ENCODE measurements at regions not wholly inside any gene's neighbourhood (a gene's known extent, or its start where the extent isn't known, plus 50 kb on each side); places are given as distances from the start of the nearest gene placed in this dataset.

- Mint-ChIP-seq H3K27ac (peak overlapping the region; percentile 97), H3K27me3 (no peaks in the 10 kb centered on the region), H3K4me1 (peaks cover 37% of the 10 kb centered on the region), H3K4me3 (peak overlapping the region; percentile 77), H3K36me3 (peaks cover 12% of the 10 kb centered on the region), H3K9me3 (peaks cover 10% of the 10 kb centered on the region)
- ATAC-seq (ENCODE audit: low read depth): no peak
- peak in 1 of 2 donors; percentile 37 for DNase-seq (ENCODE audit: low spot score in 2 of 2)
Measured at GRCh38 chr1:38475624-38476005, 384.0 kb downstream of the RRAGC start.

- Mint-ChIP-seq H3K27me3 (no peaks in the 10 kb centered on the region), H3K9me3 (peaks cover 10% of the 10 kb centered on the region)
- DNase-seq (ENCODE audit: low spot score in 2 of 2): peak; percentile 49 to 54
Measured at GRCh38 chr1:38474738-38475623, 384.6 kb downstream of the RRAGC start.

GRCh38 chr1:38466487-38466886, 393.1 kb downstream of the RRAGC start:
- H3K4me1 Mint-ChIP-seq: peaks cover 6% of the 10 kb centered on the region
- H3K9me3 Mint-ChIP-seq: no peaks in the 10 kb centered on the region
- peaks cover 11% of the 10 kb centered on the region for H3K36me3 Mint-ChIP-seq
- H3K4me3 Mint-ChIP-seq: no peak overlapping the region
- no peaks in the 10 kb centered on the region for H3K27me3 Mint-ChIP-seq
- DNase-seq (ENCODE audit: low spot score in 2 of 2) (no peak), ATAC-seq (ENCODE audit: low read depth) (no peak)
- no peak overlapping the region for H3K27ac Mint-ChIP-seq

More at GRCh38 chr1:38474738-38475623, 384.6 kb downstream of the RRAGC start:
- peak; percentile 85 for ATAC-seq (ENCODE audit: low read depth)
- peaks cover 12% of the 10 kb centered on the region for H3K36me3 Mint-ChIP-seq
- H3K4me3 Mint-ChIP-seq: peak overlapping the region; percentile 77
- peak overlapping the region; percentile 97 for H3K27ac Mint-ChIP-seq
- H3K4me1 Mint-ChIP-seq: peaks cover 37% of the 10 kb centered on the region

GRCh38 chr1:38465460-38465859, 394.1 kb downstream of the RRAGC start:
- no peak overlapping the region for H3K27ac Mint-ChIP-seq
- peaks cover 3% of the 10 kb centered on the region for H3K4me1 Mint-ChIP-seq
- DNase-seq (ENCODE audit: low spot score in 2 of 2): no peak
- no peak for ATAC-seq (ENCODE audit: low read depth)
- H3K4me3 Mint-ChIP-seq: no peak overlapping the region
- no peaks in the 10 kb centered on the region for H3K27me3 Mint-ChIP-seq
- no peaks in the 10 kb centered on the region for H3K9me3 Mint-ChIP-seq
- peaks cover 11% of the 10 kb centered on the region for H3K36me3 Mint-ChIP-seq

GRCh38 chr1:38464071-38464661, 395.4 kb downstream of the RRAGC start:
- Mint-ChIP-seq H3K36me3 (peaks cover 11% of the 10 kb centered on the region), H3K27ac (no peak overlapping the region), H3K4me3 (no peak overlapping the region), H3K9me3 (no peaks in the 10 kb centered on the region), H3K4me1 (peaks cover 3% of the 10 kb centered on the region), H3K27me3 (no peaks in the 10 kb centered on the region)
- DNase-seq (ENCODE audit: low spot score in 2 of 2) (no peak), ATAC-seq (ENCODE audit: low read depth) (no peak)

GRCh38 chr1:38463074-38463473, 396.5 kb downstream of the RRAGC start:
- DNase-seq (ENCODE audit: low spot score in 2 of 2) (no peak), ATAC-seq (ENCODE audit: low read depth) (no peak)
- H3K27ac Mint-ChIP-seq: no peak overlapping the region
- no peaks in the 10 kb centered on the region for H3K27me3 Mint-ChIP-seq
- H3K4me1 Mint-ChIP-seq: peaks cover 3% of the 10 kb centered on the region
- peaks cover 6% of the 10 kb centered on the region for H3K36me3 Mint-ChIP-seq
- no peak overlapping the region for H3K4me3 Mint-ChIP-seq
- no peaks in the 10 kb centered on the region for H3K9me3 Mint-ChIP-seq

- H3K27me3 Mint-ChIP-seq: no peaks in the 10 kb centered on the region
- H3K4me1 Mint-ChIP-seq: peaks cover 15% of the 10 kb centered on the region
- DNase-seq (ENCODE audit: low spot score in 2 of 2): no peak
- no peak for ATAC-seq (ENCODE audit: low read depth)
- no peaks in the 10 kb centered on the region for H3K36me3 Mint-ChIP-seq
- H3K27ac Mint-ChIP-seq: no peak overlapping the region
- peaks cover 3% of the 10 kb centered on the region for H3K9me3 Mint-ChIP-seq
- H3K4me3 Mint-ChIP-seq: no peak overlapping the region
Measured at GRCh38 chr1:38456531-38456876, 403.1 kb downstream of the RRAGC start.

- no peak for DNase-seq (ENCODE audit: low spot score in 2 of 2)
- no peaks in the 10 kb centered on the region for H3K36me3 Mint-ChIP-seq
- no peak for ATAC-seq (ENCODE audit: low read depth)
- no peak overlapping the region for H3K27ac Mint-ChIP-seq
- no peaks in the 10 kb centered on the region for H3K27me3 Mint-ChIP-seq
- peaks cover 15% of the 10 kb centered on the region for H3K4me1 Mint-ChIP-seq
- no peak overlapping the region for H3K4me3 Mint-ChIP-seq
- H3K9me3 Mint-ChIP-seq: peaks cover 3% of the 10 kb centered on the region
Measured at GRCh38 chr1:38455829-38456530, 403.6 kb downstream of the RRAGC start.

GRCh38 chr1:38454749-38455441, 404.7 kb downstream of the RRAGC start:
- DNase-seq (ENCODE audit: low spot score in 2 of 2): no peak

GRCh38 chr1:38454236-38454635, 405.3 kb downstream of the RRAGC start:
- H3K9me3 Mint-ChIP-seq: peaks cover 3% of the 10 kb centered on the region
- DNase-seq (ENCODE audit: low spot score in 2 of 2) (no peak), ATAC-seq (ENCODE audit: low read depth) (no peak)
- H3K4me3 Mint-ChIP-seq: no peak overlapping the region
- H3K36me3 Mint-ChIP-seq: no peaks in the 10 kb centered on the region
- H3K27ac Mint-ChIP-seq: no peak overlapping the region
- no peaks in the 10 kb centered on the region for H3K27me3 Mint-ChIP-seq
- peaks cover 15% of the 10 kb centered on the region for H3K4me1 Mint-ChIP-seq

More at GRCh38 chr1:38454749-38455441, 404.7 kb downstream of the RRAGC start:
- ATAC-seq (ENCODE audit: low read depth): no peak
- no peaks in the 10 kb centered on the region for H3K36me3 Mint-ChIP-seq
- no peaks in the 10 kb centered on the region for H3K27me3 Mint-ChIP-seq
- H3K4me1 Mint-ChIP-seq: peaks cover 15% of the 10 kb centered on the region
- H3K9me3 Mint-ChIP-seq: peaks cover 3% of the 10 kb centered on the region
- no peak overlapping the region for H3K27ac Mint-ChIP-seq
- no peak overlapping the region for H3K4me3 Mint-ChIP-seq

- H3K9me3 Mint-ChIP-seq: peaks cover 3% of the 10 kb centered on the region
- no peak for DNase-seq (ENCODE audit: low spot score in 2 of 2)
- H3K4me3 Mint-ChIP-seq: no peak overlapping the region
- H3K36me3 Mint-ChIP-seq: peaks cover 2% of the 10 kb centered on the region
- ATAC-seq (ENCODE audit: low read depth): no peak
- peaks cover 2% of the 10 kb centered on the region for H3K27me3 Mint-ChIP-seq
- peaks cover 17% of the 10 kb centered on the region for H3K4me1 Mint-ChIP-seq
- no peak overlapping the region for H3K27ac Mint-ChIP-seq
Measured at GRCh38 chr1:38452246-38452645, 405.7 kb upstream of the POU3F1 start.

- H3K27ac Mint-ChIP-seq: peak overlapping the region; percentile 16
- ATAC-seq (ENCODE audit: low read depth) (no peak), DNase-seq (ENCODE audit: low spot score in 2 of 2) (no peak)
- peaks cover 17% of the 10 kb centered on the region for H3K4me1 Mint-ChIP-seq
- H3K27me3 Mint-ChIP-seq: peaks cover 4% of the 10 kb centered on the region
- H3K36me3 Mint-ChIP-seq: peaks cover 4% of the 10 kb centered on the region
- H3K9me3 Mint-ChIP-seq: peaks cover 3% of the 10 kb centered on the region
- H3K4me3 Mint-ChIP-seq: no peak overlapping the region
Measured at GRCh38 chr1:38451541-38451993, 405.0 kb upstream of the POU3F1 start.

GRCh38 chr1:38448893-38449292, 402.3 kb upstream of the POU3F1 start:
- Mint-ChIP-seq H3K4me1 (peaks cover 10% of the 10 kb centered on the region), H3K36me3 (peaks cover 4% of the 10 kb centered on the region), H3K27ac (no peak overlapping the region), H3K4me3 (no peak overlapping the region), H3K9me3 (no peaks in the 10 kb centered on the region), H3K27me3 (peaks cover 6% of the 10 kb centered on the region)
- ATAC-seq (ENCODE audit: low read depth) (no peak), DNase-seq (ENCODE audit: low spot score in 2 of 2) (no peak)

- Mint-ChIP-seq H3K27me3 (peaks cover 6% of the 10 kb centered on the region), H3K27ac (no peak overlapping the region), H3K4me1 (peaks cover 4% of the 10 kb centered on the region), H3K4me3 (no peak overlapping the region), H3K36me3 (peaks cover 7% of the 10 kb centered on the region), H3K9me3 (peaks cover 3% of the 10 kb centered on the region)
- ATAC-seq (ENCODE audit: low read depth) (no peak), DNase-seq (ENCODE audit: low spot score in 2 of 2) (no peak)
Measured at GRCh38 chr1:38446936-38447335, 400.3 kb upstream of the POU3F1 start.

All from memory B cell (primary cell).